ENCODE measurements at regions not wholly inside any gene's neighbourhood (a gene's known extent, or its start where the extent isn't known, plus 50 kb on each side); places are given as distances from the start of the nearest gene placed in this dataset.

DNA sequence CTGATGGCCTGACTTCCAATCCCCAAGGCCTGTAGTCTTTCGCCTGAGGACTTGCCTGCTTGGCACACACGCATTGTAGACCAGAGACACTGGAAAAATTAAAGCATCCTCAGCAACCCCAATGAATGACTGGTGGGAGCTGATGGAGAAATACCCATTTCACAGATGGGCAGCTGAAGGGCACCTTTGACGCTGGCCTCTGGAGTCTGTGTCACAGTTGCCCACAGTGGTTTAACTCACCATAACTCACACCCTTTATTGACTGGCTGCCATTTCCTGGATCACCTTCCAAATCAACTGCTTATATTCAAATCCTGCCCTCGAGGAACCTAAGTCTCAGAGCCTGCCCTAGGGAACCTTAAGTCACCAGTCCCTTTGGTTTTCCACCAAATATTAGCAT lies 183.1 kb downstream of the SHQ1 start:
- H3K9ac ChIP-seq = no peak overlapping the region
- H3K9me3 ChIP-seq = no peaks in the 10 kb centered on the region
- H3K4me3 ChIP-seq (ENCODE audit: low read depth in 2 of 2, low read length in 1 of 2) = no peak overlapping the region
- H3F3A ChIP-seq (replicated peaks; ENCODE audit: insufficient read depth) = no peaks in the 10 kb centered on the region
- no peaks in the 10 kb centered on the region for H4K20me1 ChIP-seq (ENCODE audit: insufficient read depth)
- no peak for TF ChIP-seq JUND (IDR thresholded peaks at IDR 0.05)
- no peak for TF ChIP-seq RCOR1 (IDR thresholded peaks at IDR 0.05; ENCODE audit: low read length)
- TF ChIP-seq FOXJ3 (CRISPR knock-in tag; IDR thresholded peaks at IDR 0.05) = no peak
- TF ChIP-seq GABPA (IDR thresholded peaks at IDR 0.05; ENCODE audit: low read depth) = no peak
- TF ChIP-seq EZH2phosphoT487 (IDR thresholded peaks at IDR 0.05; ENCODE audit: borderline replicate concordance, low read depth) = no peak
- TF ChIP-seq RXRA (IDR thresholded peaks at IDR 0.05; ENCODE audit: borderline replicate concordance, low read depth) = no peak
- no peak for TF ChIP-seq POLR2AphosphoS5 (IDR thresholded peaks at IDR 0.05; ENCODE audit: low read depth, low read length)
- TF ChIP-seq, protein P1, sequence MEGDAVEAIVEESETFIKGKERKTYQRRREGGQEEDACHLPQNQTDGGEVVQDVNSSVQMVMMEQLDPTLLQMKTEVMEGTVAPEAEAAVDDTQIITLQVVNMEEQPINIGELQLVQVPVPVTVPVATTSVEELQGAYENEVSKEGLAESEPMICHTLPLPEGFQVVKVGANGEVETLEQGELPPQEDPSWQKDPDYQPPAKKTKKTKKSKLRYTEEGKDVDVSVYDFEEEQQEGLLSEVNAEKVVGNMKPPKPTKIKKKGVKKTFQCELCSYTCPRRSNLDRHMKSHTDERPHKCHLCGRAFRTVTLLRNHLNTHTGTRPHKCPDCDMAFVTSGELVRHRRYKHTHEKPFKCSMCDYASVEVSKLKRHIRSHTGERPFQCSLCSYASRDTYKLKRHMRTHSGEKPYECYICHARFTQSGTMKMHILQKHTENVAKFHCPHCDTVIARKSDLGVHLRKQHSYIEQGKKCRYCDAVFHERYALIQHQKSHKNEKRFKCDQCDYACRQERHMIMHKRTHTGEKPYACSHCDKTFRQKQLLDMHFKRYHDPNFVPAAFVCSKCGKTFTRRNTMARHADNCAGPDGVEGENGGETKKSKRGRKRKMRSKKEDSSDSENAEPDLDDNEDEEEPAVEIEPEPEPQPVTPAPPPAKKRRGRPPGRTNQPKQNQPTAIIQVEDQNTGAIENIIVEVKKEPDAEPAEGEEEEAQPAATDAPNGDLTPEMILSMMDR (IDR thresholded peaks at IDR 0.05) = no peak
- no peak for TF ChIP-seq GATA2 (CRISPR knock-in tag; IDR thresholded peaks at IDR 0.05)
- TF ChIP-seq, protein P2, sequence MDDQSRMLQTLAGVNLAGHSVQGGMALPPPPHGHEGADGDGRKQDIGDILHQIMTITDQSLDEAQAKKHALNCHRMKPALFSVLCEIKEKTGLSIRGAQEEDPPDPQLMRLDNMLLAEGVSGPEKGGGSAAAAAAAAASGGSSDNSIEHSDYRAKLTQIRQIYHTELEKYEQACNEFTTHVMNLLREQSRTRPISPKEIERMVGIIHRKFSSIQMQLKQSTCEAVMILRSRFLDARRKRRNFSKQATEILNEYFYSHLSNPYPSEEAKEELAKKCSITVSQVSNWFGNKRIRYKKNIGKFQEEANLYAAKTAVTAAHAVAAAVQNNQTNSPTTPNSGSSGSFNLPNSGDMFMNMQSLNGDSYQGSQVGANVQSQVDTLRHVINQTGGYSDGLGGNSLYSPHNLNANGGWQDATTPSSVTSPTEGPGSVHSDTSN (IDR thresholded peaks at IDR 0.05) = no peak
- TF ChIP-seq MXI1 (IDR thresholded peaks at IDR 0.05; ENCODE audit: low read depth, low read length) = no peak
- no peaks in the 10 kb centered on the region for H3K36me3 ChIP-seq (replicated peaks in 1 of 2; ENCODE audit: control insufficient read depth in 1 of 2, insufficient read depth in 2 of 2, low read length in 1 of 2)
- no peaks in the 10 kb centered on the region for H3K27me3 ChIP-seq (ENCODE audit: insufficient read depth)
- H3K9me2 ChIP-seq = no peaks in the 10 kb centered on the region
- ChIA-PET CTCF (interaction anchor here (0.7 to 8.6 kb wide), 43 partner anchors 9 to 954 kb away, joined by 3 to 143 read pairs (median 6); no protein-coding TSS in a partner anchor), POLR2A (interaction anchor here (0.6 to 1.9 kb wide), 9 partner anchors 67 to 710 kb away, joined by 3 to 8 read pairs (median 4); partner anchors contain the start of gene RYBP)
- H3K79me2 ChIP-seq (ENCODE audit: insufficient read depth) = no peaks in the 10 kb centered on the region
- no peak for DNase-seq
- H3K27ac ChIP-seq (ENCODE audit: low read depth in 2 of 2, low read length in 1 of 2) = peak overlapping the region in 1 of 2 experiments; percentile 98; a peak in 2 of 4 replicates
- no peak overlapping the region for H2AFZ ChIP-seq (ENCODE audit: low read depth)
- no peak overlapping the region for H3K4me2 ChIP-seq
- WGBS (ENCODE audit: low lambda C conversion rate) = 66% methylated on average over 4 of the region's 4 CpGs
- H3K4me1 ChIP-seq (ENCODE audit: control insufficient read depth in 1 of 2, insufficient read depth in 2 of 2, low read depth in 1 of 2, low read length in 1 of 2) = peaks cover 0 to 43% of the 10 kb centered on the region in 2 experiments; a peak in 2 of 4 replicates

DNA sequence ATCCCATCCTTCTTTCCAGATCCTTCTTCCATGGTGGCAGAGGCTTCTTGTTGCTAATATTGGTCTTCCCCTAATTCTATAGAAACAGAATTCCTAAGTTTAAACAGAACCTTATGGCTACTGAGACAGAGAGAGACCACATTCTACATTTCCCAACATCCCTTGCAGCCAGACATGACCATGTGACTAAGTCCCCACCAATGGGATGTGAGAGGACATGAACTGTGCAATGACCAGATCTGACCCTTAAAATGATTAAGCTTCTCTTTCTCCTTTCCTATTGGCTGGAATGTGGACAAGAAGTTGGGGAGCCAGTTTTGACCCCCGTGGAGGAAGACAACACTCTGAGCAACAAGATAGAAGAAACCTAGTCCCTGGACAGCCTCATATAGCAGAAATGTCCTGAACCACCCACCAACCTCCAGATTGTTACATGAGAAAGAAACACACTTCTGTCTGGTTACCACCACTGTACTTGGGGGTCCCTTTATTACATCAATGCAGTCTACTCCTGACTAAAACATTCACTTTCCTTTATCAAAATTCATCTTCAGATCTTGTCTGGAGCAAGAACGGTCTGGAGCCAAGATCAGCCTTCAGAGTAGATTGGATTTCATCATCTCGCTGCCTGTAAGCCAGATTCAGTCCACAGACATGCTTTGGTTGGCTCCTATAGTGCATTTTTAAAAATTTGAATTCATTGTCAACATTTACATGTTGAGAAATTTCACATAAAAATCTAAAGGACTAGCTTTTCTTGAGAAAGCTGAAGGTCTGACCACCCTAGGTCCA lies 183.9 kb downstream of the SHQ1 start:
- ChIA-PET CTCF (interaction anchor here (1.2 to 8.6 kb wide), 8 partner anchors 85 to 789 kb away, joined by 3 to 143 read pairs (median 14); no protein-coding TSS in a partner anchor), POLR2A (interaction anchor here (1.9 kb wide), 1 partner anchor 217 kb away, joined by 8 read pairs; the partner anchor contains the start of gene RYBP)
- no peaks in the 10 kb centered on the region for H3K36me3 ChIP-seq (replicated peaks in 1 of 2; ENCODE audit: control insufficient read depth in 1 of 2, insufficient read depth in 2 of 2, low read length in 1 of 2)
- H3K9me3 ChIP-seq = no peaks in the 10 kb centered on the region
- no peaks in the 10 kb centered on the region for H3K9me2 ChIP-seq
- H4K20me1 ChIP-seq (ENCODE audit: insufficient read depth) = no peaks in the 10 kb centered on the region
- DNase-seq = no peak
- H3K9ac ChIP-seq = no peak overlapping the region
- H2AFZ ChIP-seq (ENCODE audit: low read depth) = no peak overlapping the region
- no peaks in the 10 kb centered on the region for H3K27me3 ChIP-seq (ENCODE audit: insufficient read depth)
- WGBS (ENCODE audit: low lambda C conversion rate) = 49% methylated on average over 3 of the region's 3 CpGs
- H3K4me1 ChIP-seq (ENCODE audit: control insufficient read depth in 1 of 2, insufficient read depth in 2 of 2, low read depth in 1 of 2, low read length in 1 of 2) = peaks cover 0 to 47% of the 10 kb centered on the region in 2 experiments; a peak in 2 of 4 replicates
- TF ChIP-seq EP300 (IDR thresholded peaks at IDR 0.05; ENCODE audit: borderline replicate concordance in 1 of 2, low read depth in 1 of 2, low read length in 1 of 2) (peak in 1 of 2 experiments; percentile 26; a peak in 1 of 4 replicates), NFIC (IDR thresholded peaks at IDR 0.05; ENCODE audit: borderline replicate concordance) (no peak), GATA2 (CRISPR knock-in tag; IDR thresholded peaks at IDR 0.05) (peak; percentile 39)
- H3K4me2 ChIP-seq = no peak overlapping the region
- H3K27ac ChIP-seq (ENCODE audit: low read depth in 2 of 2, low read length in 1 of 2) = peak overlapping the region in 1 of 2 experiments; percentile 98; a peak in 2 of 4 replicates
- H3K79me2 ChIP-seq (ENCODE audit: insufficient read depth) = no peaks in the 10 kb centered on the region
- no peaks in the 10 kb centered on the region for H3F3A ChIP-seq (replicated peaks; ENCODE audit: insufficient read depth)
- H3K4me3 ChIP-seq (ENCODE audit: low read depth in 2 of 2, low read length in 1 of 2) = no peak overlapping the region
